HPDE6-E6E7 (cell line): ENCODE measurements at regions not wholly inside any gene's neighbourhood (a gene's known extent, or its start where the extent isn't known, plus 50 kb on each side); places are given as distances from the start of the nearest gene placed in this dataset.
"Not testable (repeated sequence)": the region's sequence is repeated elsewhere in the genome, so short reads cannot be mapped to it uniquely, and the experiment has no call there.

Experiments used
- DNase-seq: peaks from one replicate; pipeline ENCODE4 v3.0.0; 2011; ENCODE audit warnings: missing footprints; ENCODE audit errors: extremely low spot score

DNA sequence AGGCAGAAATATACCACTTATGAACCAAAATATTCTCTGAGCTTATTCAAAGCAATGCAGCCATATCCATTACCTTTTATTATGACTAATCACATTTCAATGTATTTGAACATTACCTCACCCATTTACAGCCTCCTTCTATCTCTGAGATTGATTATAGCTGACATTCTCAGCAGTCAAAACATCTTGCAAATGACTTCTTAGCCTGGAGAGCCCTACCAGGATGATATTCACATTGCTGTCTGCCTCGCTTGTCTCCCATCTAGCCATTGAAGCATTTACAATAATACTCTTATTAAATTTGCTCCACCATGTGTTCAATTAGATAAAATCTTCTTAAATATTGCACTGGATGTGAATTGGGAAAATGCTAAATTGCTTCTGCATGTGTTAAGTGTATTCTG is 1879.9 kb upstream of the ACO1 start:
- peak; percentile 4 for DNase-seq

DNA sequence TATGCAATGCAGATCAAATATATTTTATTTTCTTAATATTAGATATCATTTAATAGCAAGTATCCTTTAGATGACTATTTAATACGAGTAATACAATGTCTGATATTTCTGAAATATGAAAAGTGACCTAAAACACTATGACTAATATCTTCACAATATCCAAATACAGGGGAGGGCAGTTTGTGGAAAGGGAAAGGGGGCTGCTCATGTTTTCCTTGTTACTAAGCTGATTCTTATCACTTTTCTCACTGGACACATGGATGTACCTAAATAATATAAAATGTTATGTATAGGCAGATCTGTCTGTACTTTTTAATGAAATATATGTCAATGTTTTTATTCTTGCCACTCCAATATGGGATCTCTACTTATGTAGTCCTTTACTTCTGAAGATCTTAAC is 1879.1 kb upstream of the ACO1 start:
- no peak for DNase-seq

DNA sequence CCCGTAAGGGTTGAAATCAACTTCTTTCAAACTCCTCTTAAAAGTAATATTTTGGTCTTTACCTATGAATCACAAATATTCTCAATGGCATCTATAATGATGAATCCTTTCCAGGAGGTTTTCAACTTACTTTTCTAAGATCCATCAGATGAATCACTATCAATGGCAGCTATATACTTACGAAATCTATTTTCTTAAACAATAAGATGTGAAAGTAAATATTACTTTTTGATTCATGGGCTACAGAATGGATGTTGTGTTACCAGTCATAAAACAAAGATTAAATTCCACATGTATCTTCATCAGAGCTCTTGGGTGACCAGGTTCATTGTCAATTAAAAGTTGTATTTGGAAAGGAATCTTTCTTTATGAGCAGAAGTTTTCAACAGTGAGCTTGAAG is 1877.7 kb upstream of the ACO1 start:
- no peak for DNase-seq

DNA sequence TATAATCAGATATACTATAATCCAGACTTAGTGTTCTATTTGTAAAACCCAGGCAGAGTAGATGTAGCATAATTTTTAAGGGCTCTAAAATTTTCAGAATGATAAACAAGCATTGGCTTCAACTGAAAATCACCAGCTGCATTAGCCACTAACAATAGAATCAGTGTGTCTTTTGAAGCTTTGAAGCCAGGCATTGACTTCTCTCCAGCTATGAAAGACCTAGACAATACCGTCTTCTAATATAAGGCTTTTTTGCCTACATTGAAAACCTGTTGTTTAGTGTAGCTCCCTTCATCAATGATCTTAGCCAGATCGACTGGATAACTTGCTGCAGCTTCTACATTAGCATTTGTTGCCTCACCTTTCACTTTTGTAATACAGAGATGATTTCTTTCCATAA is 1877.3 kb upstream of the ACO1 start:
- DNase-seq: no peak

DNA sequence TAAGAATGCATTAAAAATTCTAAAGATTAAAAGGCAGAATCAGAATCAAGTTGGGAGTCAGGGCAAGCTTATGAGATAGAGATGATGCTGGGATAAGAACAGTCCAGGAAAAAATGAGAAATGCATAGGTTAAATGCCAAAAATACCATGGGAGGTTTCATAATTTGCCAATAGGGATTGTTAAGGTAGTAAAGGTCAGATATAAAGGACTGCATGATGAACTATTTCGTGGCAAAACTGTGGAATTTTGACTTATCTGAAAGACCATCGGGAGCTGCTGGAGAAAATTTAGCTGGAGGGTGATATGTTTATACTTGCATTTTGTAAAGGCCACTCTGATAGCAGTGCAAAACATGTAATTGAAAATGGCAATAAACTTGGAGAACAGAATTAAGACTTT is 1872.8 kb upstream of the ACO1 start:
- DNase-seq: no peak

DNA sequence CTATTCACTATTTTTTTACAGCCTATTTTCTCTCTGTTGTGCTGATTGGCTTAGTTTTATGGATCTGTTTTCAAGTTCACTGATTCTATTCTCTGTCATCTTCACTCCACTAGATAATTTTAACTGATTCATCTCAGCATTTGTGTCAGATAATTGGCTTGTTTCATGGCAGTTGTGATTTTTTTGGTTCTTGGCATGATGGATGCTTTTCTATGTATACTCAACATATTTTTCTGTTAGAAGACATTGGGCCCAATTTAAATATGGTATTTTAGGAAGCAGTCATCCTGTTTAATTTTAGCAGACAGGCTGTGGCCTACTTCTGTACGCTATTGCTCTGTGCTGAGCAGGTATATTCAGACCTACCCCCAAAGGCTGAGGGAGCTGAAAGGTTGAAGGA is 1865.3 kb upstream of the ACO1 start:
- no peak for DNase-seq

DNA sequence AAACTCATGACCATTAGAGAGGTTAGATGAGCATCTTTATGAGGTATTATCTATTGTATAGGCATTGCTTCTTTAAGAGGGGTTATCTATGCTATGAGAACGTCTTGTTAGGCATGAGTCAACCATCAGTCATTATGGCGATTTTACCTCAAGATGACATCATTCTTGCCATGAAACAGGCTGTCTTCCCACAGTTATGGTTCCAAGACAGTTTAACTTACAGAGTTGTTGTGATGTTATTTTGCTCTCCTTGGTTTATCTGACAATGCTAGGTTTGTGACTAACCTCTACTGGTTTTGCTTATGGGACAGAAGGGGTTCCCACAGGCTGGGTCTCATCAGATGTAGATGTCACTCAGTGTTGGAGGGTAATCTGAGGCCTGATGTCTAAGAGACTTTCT is 1864.7 kb upstream of the ACO1 start:
- peak; percentile 8 for DNase-seq

DNA sequence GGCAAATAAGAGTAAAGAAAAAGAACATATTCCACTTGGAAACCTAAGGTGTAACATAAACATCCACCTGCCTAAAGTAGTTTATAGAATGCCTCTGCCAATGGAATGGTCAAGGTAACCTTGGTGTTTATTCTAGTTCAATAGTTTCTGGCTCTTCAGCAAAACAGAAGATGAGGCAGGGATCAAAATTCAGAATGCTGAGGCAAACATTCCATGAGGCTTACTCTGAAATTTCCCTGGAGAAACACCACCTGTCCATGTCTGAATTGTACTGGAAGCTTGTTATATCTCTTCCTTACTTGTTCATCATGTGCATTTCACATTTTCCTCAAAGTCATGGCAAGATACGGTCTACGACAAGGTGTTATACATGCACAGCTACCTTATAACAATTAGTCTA is 1862.4 kb upstream of the ACO1 start:
- DNase-seq: no peak

DNA sequence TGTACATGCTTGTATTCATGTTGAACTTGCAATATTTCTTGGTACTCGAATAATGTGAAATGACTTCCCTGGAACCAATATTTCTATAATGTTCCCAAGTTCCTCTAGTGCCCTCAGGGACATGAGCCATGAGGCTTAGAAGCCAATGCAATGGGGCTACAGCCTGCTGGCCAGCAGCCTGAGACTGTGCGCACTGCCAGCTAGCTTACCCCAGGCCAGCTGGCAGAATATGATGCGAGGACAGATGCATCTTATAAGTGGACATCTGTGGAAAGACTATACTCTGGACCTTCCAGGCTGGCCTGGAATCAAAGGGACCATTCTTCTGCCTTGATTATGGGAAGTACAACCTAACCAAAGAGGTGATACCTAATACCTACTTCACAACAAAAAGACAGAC is 1862.0 kb upstream of the ACO1 start:
- no peak for DNase-seq

DNA sequence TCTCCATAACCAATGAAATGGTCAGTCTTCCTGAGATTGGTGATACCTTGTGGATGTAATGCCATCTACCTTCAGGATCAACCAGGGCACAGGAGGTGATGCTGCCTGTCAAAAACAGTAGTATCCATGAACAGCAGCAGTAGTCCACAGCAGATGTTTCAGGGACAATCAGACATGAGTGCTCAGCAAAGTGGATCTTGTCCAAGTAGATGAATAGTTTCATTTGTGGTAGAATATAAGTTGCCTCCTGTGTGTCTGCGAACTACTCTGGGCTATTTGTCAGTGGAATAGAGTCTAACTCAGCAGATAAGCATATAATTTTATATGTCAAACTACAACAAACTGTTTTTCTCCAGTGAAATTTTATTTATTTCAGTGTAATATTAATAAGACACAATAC is 1860.1 kb upstream of the ACO1 start:
- no peak for DNase-seq

DNA sequence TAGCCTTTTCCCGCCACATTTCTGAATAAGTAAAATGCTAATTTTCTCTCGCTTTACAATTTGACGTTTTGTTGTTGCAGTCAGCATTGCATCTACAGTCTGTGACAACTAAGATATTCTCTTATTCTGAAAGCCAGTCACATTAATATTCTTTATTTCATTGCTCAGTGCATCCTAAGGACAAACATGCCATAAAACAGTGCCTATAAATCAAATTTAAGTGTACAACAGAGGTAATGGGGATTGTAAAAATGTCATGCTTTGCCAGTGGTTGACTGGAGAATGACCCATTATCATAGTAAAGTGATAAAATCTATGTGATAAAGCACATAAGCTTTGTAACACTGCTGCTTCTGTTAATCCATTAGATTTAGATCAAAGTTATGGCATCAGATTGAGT is 1850.0 kb upstream of the ACO1 start:
- DNase-seq: no peak

DNA sequence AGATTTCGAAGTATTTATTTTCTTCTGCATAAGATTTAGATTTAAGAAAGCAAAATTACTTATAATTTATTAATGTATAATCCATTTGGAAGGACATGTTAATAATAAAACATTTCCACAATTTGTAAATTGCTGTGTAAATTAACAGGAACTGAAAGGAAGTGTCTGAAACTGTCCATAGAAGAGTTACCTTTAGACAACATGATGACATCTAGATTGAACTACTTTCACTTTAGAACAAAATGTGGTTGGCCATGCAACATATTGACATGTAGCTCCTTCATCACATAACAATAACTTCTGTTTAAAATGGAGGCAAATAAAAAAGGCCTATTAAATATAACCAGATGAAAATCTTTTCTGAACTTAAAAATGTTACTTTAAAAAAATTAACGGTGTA is 1849.5 kb upstream of the ACO1 start:
- DNase-seq: no peak

DNA sequence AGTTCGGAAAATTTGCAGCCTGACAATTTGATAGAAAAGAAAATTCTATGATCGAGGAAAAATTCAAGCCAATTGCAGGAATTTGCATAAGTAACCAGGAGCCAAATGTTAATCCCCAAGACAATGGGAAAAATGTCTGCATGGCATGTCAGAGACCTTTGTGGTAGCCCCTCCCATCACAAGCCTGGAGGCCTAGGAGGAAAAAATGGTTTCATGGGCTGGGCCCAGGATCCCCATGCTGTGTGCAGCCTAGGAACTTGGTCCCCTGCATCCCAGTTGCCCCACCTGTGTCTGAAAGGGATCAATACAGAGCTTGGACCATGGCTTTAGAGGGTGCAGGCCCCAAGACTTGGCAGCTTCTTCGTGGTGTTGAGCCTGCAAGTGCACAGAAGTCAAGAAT is 1847.9 kb upstream of the ACO1 start:
- no peak for DNase-seq

DNA sequence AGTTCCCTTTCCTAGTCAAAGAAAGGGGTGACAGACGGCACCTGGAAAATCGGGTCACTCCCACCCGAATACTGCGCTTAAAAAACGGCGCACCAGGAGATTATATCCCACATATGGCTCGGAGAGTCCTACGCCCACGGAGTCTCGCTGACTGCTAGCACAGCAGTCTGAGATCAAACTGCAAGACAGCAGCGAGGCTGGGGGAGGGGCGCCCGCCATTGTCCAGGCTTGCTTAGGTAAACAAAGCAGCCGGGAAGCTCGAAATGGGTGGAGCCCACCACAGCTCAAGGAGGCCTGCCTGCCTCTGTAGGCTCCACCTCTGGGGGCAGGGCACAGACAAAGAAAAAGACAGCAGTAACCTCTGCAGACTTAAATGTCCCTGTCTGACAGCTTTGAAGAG is 1844.7 kb upstream of the ACO1 start:
- not testable (repeated sequence) for DNase-seq

DNA sequence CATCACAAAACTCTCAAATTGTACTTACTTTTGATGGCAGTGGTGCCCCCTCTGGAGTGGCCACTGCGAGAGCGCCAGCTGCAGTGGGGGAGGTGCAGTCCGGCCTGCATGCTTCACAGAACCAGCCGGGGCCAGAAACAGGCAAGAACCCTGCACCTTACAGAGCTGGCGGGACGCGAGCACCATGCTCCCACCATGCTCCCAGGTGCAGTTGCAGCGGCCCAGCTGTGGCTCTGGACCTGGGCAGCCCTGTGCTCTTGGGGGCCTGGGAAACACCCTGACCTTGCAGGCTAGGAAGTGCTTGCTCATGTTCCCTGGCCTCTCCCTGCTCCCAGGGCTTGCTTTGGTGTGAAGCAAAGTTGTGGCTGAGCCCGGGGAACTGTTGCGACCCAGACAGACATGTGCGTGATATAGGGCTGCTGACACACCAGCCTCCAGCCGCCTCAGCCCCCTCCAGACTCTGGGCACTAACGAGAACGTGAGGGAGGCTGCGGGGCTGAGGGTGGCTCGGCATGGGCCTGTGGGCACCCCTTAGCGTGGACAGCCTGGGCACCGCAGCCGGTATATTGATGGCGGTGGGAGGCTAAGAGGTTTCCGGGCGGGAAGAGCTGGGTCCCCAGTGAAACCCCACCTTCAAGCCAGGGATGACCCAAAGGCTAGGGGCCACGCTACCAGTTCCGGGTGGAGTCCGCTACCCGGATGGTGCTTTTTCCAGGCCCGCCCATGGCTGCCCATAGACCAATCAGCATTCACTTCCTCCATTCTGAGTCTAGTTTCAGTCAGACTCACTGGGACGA is 1809.9 kb upstream of the ACO1 start:
- DNase-seq: no peak

DNA sequence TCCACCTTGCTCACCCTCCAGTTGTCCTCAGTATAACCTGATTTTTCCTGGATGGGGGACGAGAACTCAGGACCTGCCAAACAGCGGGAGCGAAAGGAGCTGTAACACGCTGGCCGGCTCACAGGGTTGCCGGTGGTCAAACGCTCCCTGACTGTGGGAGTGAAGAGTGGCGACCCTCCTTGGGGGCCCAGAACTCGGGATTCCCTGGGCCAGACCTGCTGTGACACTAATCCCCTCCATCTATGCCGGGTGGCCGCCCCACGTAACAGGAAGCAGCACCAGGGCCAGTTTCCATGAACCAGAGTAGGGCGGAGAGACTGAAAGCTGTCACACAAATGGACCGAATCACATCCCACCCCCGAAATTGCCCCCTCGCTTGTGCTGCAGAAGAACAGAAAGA is 1809.2 kb upstream of the ACO1 start:
- no peak for DNase-seq

DNA sequence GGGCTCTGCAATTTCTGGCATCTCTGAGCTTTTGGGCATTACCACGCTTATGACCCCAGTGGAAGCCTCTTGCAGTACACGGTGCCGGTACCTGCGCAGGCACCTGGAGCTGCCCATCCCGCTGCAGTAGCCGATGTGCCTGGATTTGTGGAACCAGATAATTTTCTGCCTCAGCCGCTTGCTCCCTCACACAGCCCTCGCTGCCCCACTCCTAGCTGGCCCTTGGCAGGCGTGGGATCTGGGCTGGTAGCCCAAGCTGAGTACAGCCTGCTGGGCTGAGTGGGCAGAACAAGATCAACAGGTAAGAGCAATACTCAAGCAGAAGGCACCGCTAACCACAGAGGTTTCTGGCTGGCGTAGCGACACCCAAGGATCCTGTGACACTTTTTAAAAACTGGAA is 1808.8 kb upstream of the ACO1 start:
- DNase-seq: no peak

DNA sequence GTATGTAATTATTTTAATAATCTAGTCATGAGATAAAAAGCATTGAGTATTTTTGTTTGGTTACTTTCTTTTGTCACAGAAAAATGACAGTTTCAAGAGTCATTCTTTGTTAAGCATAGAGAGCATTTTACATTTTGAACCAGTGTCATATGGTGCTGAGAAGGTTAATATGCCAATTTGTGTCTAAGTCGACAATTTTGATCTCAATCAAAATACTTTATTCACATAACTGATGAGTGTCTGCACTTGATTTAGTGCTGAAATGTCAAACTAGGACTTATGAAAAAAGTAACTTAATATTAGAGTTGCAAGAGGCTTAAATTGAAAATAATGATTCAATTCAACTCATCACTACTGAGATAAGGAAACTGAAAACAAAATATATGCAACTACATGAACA is 1804.6 kb upstream of the ACO1 start:
- no peak for DNase-seq

DNA sequence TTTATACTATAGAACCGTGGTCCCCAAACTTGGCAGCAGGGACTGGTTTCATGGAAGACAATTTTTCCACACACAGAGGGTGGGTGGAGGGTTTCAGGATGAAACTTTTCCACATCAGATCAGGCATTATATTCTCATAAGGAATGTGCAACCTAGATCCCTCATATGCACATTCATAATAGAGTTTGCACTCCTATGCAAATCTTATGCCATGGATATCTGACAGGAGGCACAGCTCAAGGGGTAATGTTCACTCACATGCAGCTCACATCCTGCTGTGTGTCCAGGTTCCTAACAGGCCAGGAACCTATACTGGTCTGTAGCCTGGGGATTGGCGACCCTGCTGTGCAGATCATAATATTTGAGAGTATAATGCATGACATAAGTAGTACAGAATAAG is 1802.2 kb upstream of the ACO1 start:
- no peak for DNase-seq

DNA sequence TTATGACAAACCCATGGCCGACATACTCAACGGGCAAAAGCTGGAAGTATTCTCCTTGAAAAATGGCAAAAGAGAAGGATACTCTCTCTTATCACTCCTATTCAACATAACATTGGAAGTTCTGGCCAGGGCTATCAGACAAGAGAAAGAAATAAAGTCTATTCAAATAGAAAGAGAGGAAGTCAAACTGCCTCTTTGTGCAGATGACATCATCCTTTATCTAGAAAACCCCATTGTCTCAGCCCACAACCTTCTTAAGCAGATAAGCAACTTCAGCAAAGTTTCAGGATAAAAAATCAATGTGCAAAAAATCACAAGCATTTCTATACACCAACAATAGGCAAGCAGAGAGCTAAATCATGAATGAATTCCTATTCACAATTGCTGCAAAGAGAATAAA is 1799.9 kb upstream of the ACO1 start:
- no peak for DNase-seq

DNA sequence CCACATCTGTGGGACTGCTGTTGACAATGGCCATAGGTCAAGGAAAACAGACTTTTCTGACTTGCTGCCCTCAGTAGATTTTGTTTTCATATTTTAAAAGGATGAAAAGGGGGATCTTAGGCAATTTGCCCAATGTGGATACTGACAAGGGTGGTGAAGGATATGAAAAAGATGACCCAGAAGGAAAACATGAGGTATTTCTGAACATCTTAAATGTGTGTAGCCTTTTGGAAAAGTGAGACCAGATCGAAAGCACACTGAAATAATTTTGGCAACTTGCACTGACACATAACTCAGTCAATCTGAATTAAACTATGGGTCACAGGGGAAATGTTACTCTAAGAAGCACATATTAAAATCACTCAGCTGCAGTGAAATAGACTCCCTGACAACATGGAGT is 1793.0 kb upstream of the ACO1 start:
- no peak for DNase-seq

DNA sequence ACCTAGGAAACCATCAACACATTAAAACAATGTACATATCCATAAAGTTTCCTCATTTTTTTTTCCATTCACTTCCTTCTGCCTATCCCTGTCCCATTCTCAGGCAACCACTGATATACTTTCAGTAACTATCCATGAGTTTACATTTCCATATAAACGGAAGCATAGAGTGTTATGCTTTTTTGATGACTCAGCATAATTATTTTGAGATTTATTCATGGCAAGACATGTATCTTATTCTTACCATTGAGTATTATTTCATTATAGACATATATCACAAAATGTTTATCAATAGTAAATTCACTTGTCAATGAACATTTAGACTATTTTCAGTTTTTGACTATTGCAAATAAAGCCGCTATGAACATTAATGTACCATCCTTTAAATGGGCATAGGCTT is 1786.8 kb upstream of the ACO1 start:
- DNase-seq: no peak

DNA sequence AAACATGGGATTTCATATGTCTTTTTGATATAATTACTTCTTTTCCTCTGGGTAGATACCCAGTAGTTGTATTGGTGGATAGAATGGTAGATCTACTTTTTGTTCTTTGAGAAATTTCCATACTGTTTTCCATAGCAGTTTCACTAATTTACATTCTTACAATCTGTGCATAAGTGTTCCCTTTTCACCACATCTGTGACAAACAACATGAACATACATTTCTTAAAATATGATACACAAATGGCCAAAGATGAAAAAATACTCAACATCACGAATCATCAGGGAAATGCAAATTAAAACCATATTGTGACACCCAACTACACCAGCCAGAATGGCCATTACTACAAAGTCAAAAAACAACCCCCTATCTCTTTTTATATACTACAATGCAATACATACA is 1778.5 kb upstream of the ACO1 start:
- no peak for DNase-seq

DNA sequence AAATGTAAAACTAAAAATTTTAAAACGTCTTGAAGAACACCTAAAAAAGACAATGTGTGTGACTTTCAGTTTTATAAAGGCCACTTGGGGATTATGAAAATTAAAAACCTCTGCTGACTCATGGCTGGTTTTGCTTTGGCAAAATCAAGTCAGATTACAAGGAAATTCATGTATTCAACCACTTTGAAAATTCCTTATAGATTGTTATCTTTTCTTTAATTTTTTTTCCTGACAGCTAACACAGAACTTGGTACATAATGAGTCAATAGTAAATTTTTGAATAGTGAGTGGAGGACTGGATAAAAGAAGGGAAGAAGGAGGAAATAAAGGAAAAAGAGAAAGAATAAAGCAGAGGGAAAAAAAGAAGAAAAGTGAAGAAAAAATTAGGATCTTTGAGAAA is 1774.7 kb upstream of the ACO1 start:
- DNase-seq: no peak
